Lower lobe of right lung (tissue), 2 donors: ENCODE measurements at regions not wholly inside any gene's neighbourhood (a gene's known extent, or its start where the extent isn't known, plus 50 kb on each side); places are given as distances from the start of the nearest gene placed in this dataset.

Experiments
- ATAC-seq, 2 donors: fragments of 200-7000 bp; cut with Tn5 transposase; one replicate each; pipeline ENCODE4 v1.9.1; 2020 to 2022; ENCODE audit warnings: mild to moderate bottlenecking in 2 of 2, moderate library complexity in 2 of 2
- DNase-seq: peaks from one replicate; pipeline ENCODE4 v3.0.0-alpha.2; 2020
- H3K27ac ChIP-seq: fragments of 200-600 bp; one replicate; pipeline ENCODE4 v1.8.0; 2022
- H3K27me3 ChIP-seq: fragments of 200-600 bp; one replicate; pipeline ENCODE4 v1.8.0; 2022; ENCODE audit warnings: low read depth
- H3K36me3 ChIP-seq: fragments of 200-600 bp; one replicate; pipeline ENCODE4 v1.8.0; 2022; ENCODE audit warnings: mild to moderate bottlenecking
- H3K4me1 ChIP-seq: fragments of 200-600 bp; one replicate; pipeline ENCODE4 v1.8.0; 2022
- H3K4me3 ChIP-seq: fragments of 200-600 bp; one replicate; pipeline ENCODE4 v1.8.0; 2022; ENCODE audit warnings: mild to moderate bottlenecking
- H3K9me3 ChIP-seq: fragments of 200-600 bp; one replicate; pipeline ENCODE4 v1.8.0; 2022
- CTCF ChIP-seq: fragments of 200-600 bp; IDR thresholded peaks from one replicate; pipeline ENCODE4 v1.8.0; 2022; ENCODE audit warnings: antibody characterized with exemption, mild to moderate bottlenecking
- intact Hi-C: fragments of 100-400 bp; cut with DNase I; formaldehyde crosslinking; loops from one replicate; pipeline ENCODE4 v1.11.0; 2022
- donor health status: DM: no; HTN: yes; CAD: no; lungs with severe emphysema.

DNA sequence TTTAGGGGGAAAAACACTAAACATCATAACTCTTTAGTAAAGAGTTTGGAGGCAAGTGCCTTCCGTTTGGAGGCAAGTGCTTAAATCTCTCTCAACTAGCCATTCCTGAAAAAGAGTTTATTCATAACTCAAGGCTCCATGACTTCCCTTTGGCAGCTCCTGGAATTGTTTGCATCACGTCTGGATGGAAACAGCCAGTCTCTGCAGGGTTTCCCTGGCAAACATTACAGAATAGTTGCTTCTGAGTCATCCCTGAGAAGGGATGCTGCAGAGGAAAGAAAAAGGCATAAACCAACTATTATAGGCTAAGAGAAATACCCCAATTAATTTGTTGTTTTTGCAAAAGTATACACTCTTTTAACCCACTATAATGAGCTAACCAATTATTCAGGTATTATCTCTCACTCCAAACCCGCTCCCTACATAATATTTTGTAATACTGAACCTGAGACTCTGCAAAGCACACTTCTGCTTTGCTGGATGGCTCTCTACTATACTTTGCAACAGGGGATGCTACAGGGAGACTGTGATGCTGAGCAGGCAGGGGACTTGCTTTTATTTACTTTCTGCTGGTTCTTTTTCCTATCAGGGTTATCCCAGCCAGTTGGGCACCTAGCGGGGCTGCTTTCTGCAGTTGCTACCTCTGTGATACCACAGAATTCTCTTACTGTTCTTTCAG is 497.7 kb downstream of the FUT8 start:
- Histone ChIP-seq H3K9me3 (no peaks in the 10 kb centered on the region), H3K36me3 (no peaks in the 10 kb centered on the region), H3K4me1 (no peaks in the 10 kb centered on the region), H3K4me3 (no peak overlapping the region), H3K27ac (no peak overlapping the region), H3K27me3 (no peaks in the 10 kb centered on the region)
- no peak for TF ChIP-seq CTCF
- ATAC-seq (no peak), DNase-seq (no peak)
- intact Hi-C loops: no loop called here

DNA sequence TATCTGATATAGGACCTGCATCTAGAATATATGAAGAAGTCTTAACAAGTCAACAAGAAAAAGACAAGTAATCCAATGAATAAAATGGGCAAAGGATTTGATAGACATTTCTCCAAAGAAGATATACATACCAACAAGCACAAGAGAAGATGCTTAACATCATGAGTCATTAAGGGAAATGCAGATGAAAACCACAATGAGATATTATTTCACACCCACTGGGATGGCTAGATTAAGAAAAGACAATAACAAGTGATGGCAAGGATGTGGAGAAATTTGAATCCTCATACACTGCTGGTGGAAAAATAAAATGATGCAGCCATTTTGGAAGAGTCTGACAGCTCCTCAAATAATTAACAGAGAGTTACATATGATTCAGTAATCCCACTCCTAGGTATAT is 502.6 kb downstream of the FUT8 start:
- H3K4me1 ChIP-seq: no peaks in the 10 kb centered on the region
- no peak overlapping the region for H3K27ac ChIP-seq
- DNase-seq (no peak), ATAC-seq (no peak)
- no peak overlapping the region for H3K4me3 ChIP-seq
- intact Hi-C loops: no loop called here
- TF ChIP-seq CTCF: no peak
- H3K36me3 ChIP-seq: no peaks in the 10 kb centered on the region
- no peaks in the 10 kb centered on the region for H3K9me3 ChIP-seq
- H3K27me3 ChIP-seq: no peaks in the 10 kb centered on the region

GRCh38 chr14:65916055-65916454 is 503.5 kb downstream of the FUT8 start:
- no peaks in the 10 kb centered on the region for H3K27me3 ChIP-seq
- no peak overlapping the region for H3K4me3 ChIP-seq
- no peak for TF ChIP-seq CTCF
- intact Hi-C loops: no loop called here
- H3K9me3 ChIP-seq: no peaks in the 10 kb centered on the region
- no peaks in the 10 kb centered on the region for H3K4me1 ChIP-seq
- no peak overlapping the region for H3K27ac ChIP-seq
- H3K36me3 ChIP-seq: no peaks in the 10 kb centered on the region
- ATAC-seq: no peak
- no peak for DNase-seq

GRCh38 chr14:65920996-65921395 is 508.5 kb downstream of the FUT8 start:
- TF ChIP-seq CTCF: no peak
- DNase-seq (no peak), ATAC-seq (no peak)
- H3K4me1 ChIP-seq: no peaks in the 10 kb centered on the region
- H3K27me3 ChIP-seq: no peaks in the 10 kb centered on the region
- H3K36me3 ChIP-seq: no peaks in the 10 kb centered on the region
- H3K9me3 ChIP-seq: no peaks in the 10 kb centered on the region
- H3K4me3 ChIP-seq: no peak overlapping the region
- no peak overlapping the region for H3K27ac ChIP-seq
- intact Hi-C loops: no loop called here

- Histone ChIP-seq H3K27ac (no peak overlapping the region), H3K4me3 (no peak overlapping the region), H3K27me3 (no peaks in the 10 kb centered on the region), H3K36me3 (no peaks in the 10 kb centered on the region), H3K4me1 (no peaks in the 10 kb centered on the region), H3K9me3 (no peaks in the 10 kb centered on the region)
- ATAC-seq (no peak), DNase-seq (no peak)
- intact Hi-C loops: no loop called here
- no peak for TF ChIP-seq CTCF
Observed at GRCh38 chr14:65922142-65922541, 509.6 kb downstream of the FUT8 start.

GRCh38 chr14:65926504-65926903 is 514.0 kb downstream of the FUT8 start:
- DNase-seq (no peak), ATAC-seq (no peak)
- no peak for TF ChIP-seq CTCF
- Histone ChIP-seq H3K9me3 (no peaks in the 10 kb centered on the region), H3K4me3 (no peak overlapping the region), H3K36me3 (no peaks in the 10 kb centered on the region), H3K27me3 (no peaks in the 10 kb centered on the region), H3K4me1 (no peaks in the 10 kb centered on the region), H3K27ac (no peak overlapping the region)
- intact Hi-C loops: no loop called here
